GM19397 (cell line): ENCODE measurements at regions not wholly inside any gene's neighbourhood (a gene's known extent, or its start where the extent isn't known, plus 50 kb on each side); places are given as distances from the start of the nearest gene placed in this dataset.

Source experiments
- ATAC-seq: cut with Tn5 transposase; IDR thresholded peaks from one replicate; pipeline ENCODE4 v1.9.1; 2021; ENCODE audit warnings: mild to moderate bottlenecking, moderate library complexity; ENCODE audit not compliant: unreplicated experiment

GRCh38 chr10:111785921-111786320 is 397.6 kb downstream of the GPAM start:
- no peak for ATAC-seq

- no peak for ATAC-seq
These were observed 393.7 kb downstream of the GPAM start for GRCh38 chr10:111789821-111790220.

GRCh38 chr10:111801841-111802240 is 381.7 kb downstream of the GPAM start:
- no peak for ATAC-seq

GRCh38 chr10:111804781-111805180 is 378.8 kb downstream of the GPAM start:
- ATAC-seq: no peak

- ATAC-seq: no peak
These were observed 372.0 kb downstream of the GPAM start for GRCh38 chr10:111811517-111811916.

- no peak for ATAC-seq
These were observed 363.1 kb downstream of the GPAM start for GRCh38 chr10:111820471-111820870.

- ATAC-seq: no peak
These were observed 361.7 kb downstream of the GPAM start for GRCh38 chr10:111821871-111822270.

GRCh38 chr10:111822661-111823060 is 360.9 kb downstream of the GPAM start:
- no peak for ATAC-seq

GRCh38 chr10:111824128-111824527 is 359.4 kb downstream of the GPAM start:
- no peak for ATAC-seq

- ATAC-seq: no peak
These were observed 353.2 kb downstream of the GPAM start for GRCh38 chr10:111830359-111830758.

- ATAC-seq: no peak
These were observed 352.5 kb downstream of the GPAM start for GRCh38 chr10:111831058-111831457.

GRCh38 chr10:111833251-111833650 is 350.3 kb downstream of the GPAM start:
- ATAC-seq: no peak

GRCh38 chr10:111835574-111835973 is 348.0 kb downstream of the GPAM start:
- ATAC-seq: no peak

- ATAC-seq: no peak
These were observed 347.5 kb downstream of the GPAM start for GRCh38 chr10:111836064-111836463.

GRCh38 chr10:111836571-111836970 is 347.0 kb downstream of the GPAM start:
- ATAC-seq: no peak

- ATAC-seq: no peak
These were observed 346.5 kb downstream of the GPAM start for GRCh38 chr10:111837086-111837485.

- ATAC-seq: no peak
These were observed 345.6 kb downstream of the GPAM start for GRCh38 chr10:111837985-111838384.

- no peak for ATAC-seq
These were observed 343.0 kb downstream of the GPAM start for GRCh38 chr10:111840546-111840945.

GRCh38 chr10:111852801-111853200 is 330.8 kb downstream of the GPAM start:
- no peak for ATAC-seq

GRCh38 chr10:111856631-111857030 is 326.9 kb downstream of the GPAM start:
- ATAC-seq: no peak

- no peak for ATAC-seq
These were observed 318.0 kb downstream of the GPAM start for GRCh38 chr10:111865550-111865949.

- ATAC-seq: no peak
These were observed 312.1 kb downstream of the GPAM start for GRCh38 chr10:111871458-111871857.

GRCh38 chr10:111872591-111872990 is 311.0 kb downstream of the GPAM start:
- no peak for ATAC-seq

GRCh38 chr10:111873041-111873440 is 310.5 kb downstream of the GPAM start:
- no peak for ATAC-seq
